H7 (cell line): ENCODE measurements at regions not wholly inside any gene's neighbourhood (a gene's known extent, or its start where the extent isn't known, plus 50 kb on each side); places are given as distances from the start of the nearest gene placed in this dataset.
"Not testable (repeated sequence)": the region's sequence is repeated elsewhere in the genome, so short reads cannot be mapped to it uniquely, and the experiment has no call there.

Experiments
- DNase-seq: peaks from one replicate; pipeline ENCODE4 v3.0.0; 2012
- H3K27me3 ChIP-seq: 2 replicates; pipeline ENCODE4 v1.6.0; 2011; ENCODE audit warnings: mild to moderate bottlenecking, low read length; ENCODE audit not compliant: control insufficient read depth, insufficient read depth
- H3K36me3 ChIP-seq: replicated peaks from 2 replicates; pipeline ENCODE4 v1.5.1; 2011; ENCODE audit warnings: low read length; ENCODE audit not compliant: control insufficient read depth, insufficient read depth
- H3K4me3 ChIP-seq: 2 replicates; pipeline ENCODE4 v1.5.1; 2011; ENCODE audit warnings: low read depth, mild to moderate bottlenecking, control low read depth, low read length, moderate library complexity; ENCODE audit not compliant: insufficient read depth

GRCh38 chr7:46772776-46773175 is 809.1 kb downstream of the TNS3 start:
- H3K4me3 ChIP-seq, result no peak overlapping the region
- no peaks in the 10 kb centered on the region for H3K27me3 ChIP-seq
- no peak for DNase-seq
- H3K36me3 ChIP-seq, result no peaks in the 10 kb centered on the region

GRCh38 chr7:46767071-46767470 is 814.8 kb downstream of the TNS3 start:
- H3K4me3 ChIP-seq, result no peak overlapping the region
- no peak for DNase-seq
- H3K27me3 ChIP-seq, result no peaks in the 10 kb centered on the region
- H3K36me3 ChIP-seq, result no peaks in the 10 kb centered on the region

GRCh38 chr7:46764100-46764936 is 817.6 kb downstream of the TNS3 start:
- H3K27me3 ChIP-seq, result no peaks in the 10 kb centered on the region
- H3K4me3 ChIP-seq, result no peak overlapping the region
- H3K36me3 ChIP-seq, result no peaks in the 10 kb centered on the region
- no peak for DNase-seq

- Histone ChIP-seq H3K27me3 (no peaks in the 10 kb centered on the region), H3K4me3 (no peak overlapping the region), H3K36me3 (no peaks in the 10 kb centered on the region)
- no peak for DNase-seq
Observed at GRCh38 chr7:46763344-46763743, 818.6 kb downstream of the TNS3 start.

GRCh38 chr7:46759711-46760480 is 822.0 kb downstream of the TNS3 start:
- H3K36me3 ChIP-seq, result no peaks in the 10 kb centered on the region
- H3K4me3 ChIP-seq, result no peak overlapping the region
- H3K27me3 ChIP-seq, result no peaks in the 10 kb centered on the region
- no peak for DNase-seq

- DNase-seq, result no peak
- Histone ChIP-seq H3K4me3 (no peak overlapping the region), H3K27me3 (no peaks in the 10 kb centered on the region), H3K36me3 (no peaks in the 10 kb centered on the region)
Observed at GRCh38 chr7:46756996-46757395, 824.9 kb downstream of the TNS3 start.

GRCh38 chr7:46756256-46756655 is 825.7 kb downstream of the TNS3 start:
- Histone ChIP-seq H3K4me3 (no peak overlapping the region), H3K36me3 (no peaks in the 10 kb centered on the region), H3K27me3 (no peaks in the 10 kb centered on the region)
- no peak for DNase-seq

- Histone ChIP-seq H3K27me3 (no peaks in the 10 kb centered on the region), H3K4me3 (no peak overlapping the region), H3K36me3 (no peaks in the 10 kb centered on the region)
- DNase-seq, result no peak
Observed at GRCh38 chr7:46755120-46756034, 826.5 kb downstream of the TNS3 start.

GRCh38 chr7:46754140-46754720 is 827.7 kb downstream of the TNS3 start:
- H3K4me3 ChIP-seq, result no peak overlapping the region
- no peak for DNase-seq
- no peaks in the 10 kb centered on the region for H3K27me3 ChIP-seq
- H3K36me3 ChIP-seq, result no peaks in the 10 kb centered on the region

- H3K4me3 ChIP-seq, result no peak overlapping the region
- DNase-seq, result no peak
- H3K36me3 ChIP-seq, result no peaks in the 10 kb centered on the region
- no peaks in the 10 kb centered on the region for H3K27me3 ChIP-seq
Observed at GRCh38 chr7:46753662-46754061, 828.2 kb downstream of the TNS3 start.

- H3K27me3 ChIP-seq, result no peaks in the 10 kb centered on the region
- no peak for DNase-seq
- no peaks in the 10 kb centered on the region for H3K36me3 ChIP-seq
- H3K4me3 ChIP-seq, result no peak overlapping the region
Observed at GRCh38 chr7:46752881-46753366, 829.0 kb downstream of the TNS3 start.

- not testable (repeated sequence) for H3K27me3 ChIP-seq, DNase-seq, H3K4me3 ChIP-seq, H3K36me3 ChIP-seq
Observed at GRCh38 chr7:46751927-46752723, 829.8 kb downstream of the TNS3 start.

- no peak for DNase-seq
- Histone ChIP-seq H3K4me3 (no peak overlapping the region), H3K27me3 (no peaks in the 10 kb centered on the region), H3K36me3 (no peaks in the 10 kb centered on the region)
Observed at GRCh38 chr7:46751471-46751870, 830.4 kb upstream of the IGFBP3 start.
